ENCODE measurements at regions not wholly inside any gene's neighbourhood (a gene's known extent, or its start where the extent isn't known, plus 50 kb on each side); places are given as distances from the start of the nearest gene placed in this dataset.

GRCh38 chr13:78845656-78846365 lies 186.9 kb upstream of the OBI1 start:
- no peak for TF ChIP-seq CTCF (conservative IDR thresholded peaks at IDR 0.05)
- no peak for TF ChIP-seq ZFX (IDR thresholded peaks at IDR 0.05)
